Right forelimb (tissue), 1 donor: ENCODE measurements at regions not wholly inside any gene's neighbourhood (a gene's known extent, or its start where the extent isn't known, plus 50 kb on each side); places are given as distances from the start of the nearest gene placed in this dataset.
"Not testable (repeated sequence)": the region's sequence is repeated elsewhere in the genome, so short reads cannot be mapped to it uniquely, and the experiment has no call there.

Experiments
- DNase-seq: peaks from one replicate; pipeline ENCODE4 v3.0.0-alpha.2; 2018

GRCh38 chr7:25602730-25603426 lies 374.6 kb upstream of the NPVF start:
- DNase-seq, result not testable (repeated sequence)

DNA sequence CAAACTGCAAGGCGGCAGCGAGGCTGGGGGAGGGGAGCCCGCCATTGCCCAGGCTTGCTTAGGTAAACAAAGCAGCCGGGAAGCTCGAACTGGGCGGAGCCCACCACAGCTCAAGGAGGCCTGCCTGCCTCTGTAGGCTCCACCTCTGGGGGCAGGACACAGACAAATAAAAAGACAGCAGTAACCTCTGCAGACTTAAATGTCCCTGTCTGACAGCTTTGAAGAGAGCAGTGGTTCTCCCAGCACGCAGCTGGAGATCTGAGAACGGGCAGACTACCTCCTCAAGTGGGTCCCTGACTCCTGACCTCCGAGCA lies 375.1 kb upstream of the NPVF start:
- not testable (repeated sequence) for DNase-seq

- DNase-seq, result no peak
These were observed 382.9 kb upstream of the NPVF start for GRCh38 chr7:25611196-25611595.

DNA sequence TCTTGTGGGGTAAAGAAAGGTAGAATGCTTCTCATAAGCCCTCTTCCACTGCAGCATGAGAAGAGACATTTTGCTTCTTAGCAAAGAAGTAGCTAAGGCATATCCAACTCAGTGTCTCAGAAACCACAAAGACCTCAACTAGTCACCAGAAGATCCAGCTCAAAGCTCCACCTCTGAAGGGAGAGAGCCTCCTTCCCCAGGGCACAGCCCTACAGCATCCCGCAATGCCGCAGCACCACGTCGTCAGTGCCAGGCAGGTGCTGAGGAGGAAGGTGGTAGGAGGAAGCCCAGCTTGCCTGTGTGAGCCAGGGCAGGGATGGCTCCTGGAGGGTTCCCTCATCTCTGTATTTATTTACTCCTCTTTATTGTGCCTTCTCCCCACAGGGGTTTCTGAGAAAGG lies 385.6 kb upstream of the NPVF start:
- DNase-seq, result no peak

- no peak for DNase-seq
These were observed 386.1 kb upstream of the NPVF start for GRCh38 chr7:25614415-25614814.

- no peak for DNase-seq
These were observed 386.7 kb upstream of the NPVF start for GRCh38 chr7:25615003-25615402.

GRCh38 chr7:25615593-25615992 lies 387.3 kb upstream of the NPVF start:
- no peak for DNase-seq

GRCh38 chr7:25617214-25617613 lies 388.9 kb upstream of the NPVF start:
- no peak for DNase-seq

GRCh38 chr7:25617673-25618072 lies 389.4 kb upstream of the NPVF start:
- DNase-seq, result no peak

- no peak for DNase-seq
These were observed 391.1 kb upstream of the NPVF start for GRCh38 chr7:25619381-25619780.

- DNase-seq, result no peak
These were observed 391.9 kb upstream of the NPVF start for GRCh38 chr7:25619963-25620799.

DNA sequence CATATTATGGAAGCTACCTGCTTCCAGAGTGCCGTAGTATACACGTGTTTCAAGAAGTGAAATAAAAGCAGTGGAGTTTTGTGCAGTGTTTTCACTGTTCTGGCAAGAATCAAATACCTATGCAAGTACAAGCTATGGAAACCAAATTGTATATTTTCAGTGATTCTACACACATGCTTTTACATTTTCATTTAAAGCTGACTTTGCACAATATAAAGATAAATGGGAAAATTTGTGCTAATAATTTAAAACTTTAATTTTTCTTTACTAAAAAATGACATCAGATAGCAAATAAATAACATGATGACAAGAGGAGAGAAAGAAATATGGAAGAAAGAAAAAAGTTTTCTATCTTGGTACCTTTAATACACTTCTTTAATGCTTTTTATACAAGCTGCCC lies 393.7 kb upstream of the NPVF start:
- DNase-seq, result no peak

DNA sequence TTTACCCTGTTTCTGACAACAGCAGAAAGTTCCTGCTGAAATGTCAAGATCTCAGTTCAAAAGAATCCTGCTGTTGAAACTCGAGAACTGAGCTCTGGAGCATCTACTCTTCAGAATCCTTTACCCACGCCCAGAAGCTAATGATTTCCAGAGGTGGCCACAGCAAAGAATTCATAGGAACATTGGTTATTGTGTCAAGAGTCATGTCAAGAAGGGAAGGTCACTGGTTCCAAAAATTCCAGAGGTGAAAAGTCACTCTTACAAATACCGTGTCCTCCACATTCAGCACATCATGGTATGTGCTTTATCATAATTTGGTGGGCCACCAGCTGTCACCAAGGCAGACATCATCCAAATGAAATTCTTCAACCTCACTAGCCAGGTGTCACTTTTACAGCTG lies 394.4 kb upstream of the NPVF start:
- DNase-seq, result no peak

- DNase-seq, result no peak
These were observed 395.8 kb upstream of the NPVF start for GRCh38 chr7:25624051-25624450.

DNA sequence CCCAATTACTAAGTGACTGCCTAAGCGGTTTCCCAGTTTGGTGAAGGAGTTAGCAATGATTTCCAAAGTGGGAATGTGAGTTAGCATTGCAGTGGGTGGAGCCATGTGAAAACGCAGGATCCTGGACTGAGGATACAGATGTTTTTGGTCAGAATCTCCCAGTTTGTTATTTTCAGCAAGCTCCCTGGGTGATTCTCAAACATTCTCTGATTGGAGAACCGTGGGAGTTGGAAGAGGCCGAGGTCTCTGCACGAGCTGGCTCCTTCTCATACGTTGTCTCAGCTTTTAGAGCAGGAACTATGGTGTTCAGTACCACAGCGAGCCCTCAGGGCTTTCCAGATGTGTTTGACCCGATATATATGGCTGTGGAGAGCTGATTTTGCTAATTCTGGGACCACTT lies 396.5 kb upstream of the NPVF start:
- no peak for DNase-seq

DNA sequence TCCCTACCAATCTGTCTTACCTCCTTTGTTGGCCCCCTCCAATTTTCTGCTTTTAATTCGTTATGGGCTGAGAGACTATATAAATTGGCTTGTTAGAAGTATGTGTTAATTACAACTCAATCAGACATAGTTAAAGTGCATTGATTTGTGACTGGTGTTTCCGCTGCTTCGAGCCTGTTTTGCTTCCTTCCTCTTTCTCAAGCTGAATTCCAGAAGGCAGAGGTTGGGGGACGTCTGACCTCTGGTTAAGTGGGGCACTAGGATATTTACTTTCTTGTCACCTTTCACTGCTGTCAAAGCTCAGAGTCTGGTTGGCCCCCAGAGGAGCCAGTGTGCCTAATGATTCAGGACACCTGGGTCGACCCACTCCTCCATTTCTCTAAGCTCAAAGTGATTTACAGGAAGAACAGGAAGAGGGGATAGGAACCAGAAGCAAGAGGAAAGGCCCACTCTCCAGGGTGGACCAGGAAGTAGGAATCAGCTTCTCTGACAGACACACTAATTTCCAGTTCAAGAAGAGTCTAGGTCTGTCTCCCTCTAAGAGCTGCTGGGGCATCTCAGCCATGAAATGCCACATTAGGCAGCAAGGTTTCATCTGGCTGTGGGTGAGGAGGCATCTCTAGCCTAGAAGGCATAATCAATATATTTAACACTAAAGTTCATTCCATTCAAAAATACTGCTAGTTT lies 397.2 kb upstream of the NPVF start:
- DNase-seq, result no peak

- DNase-seq, result no peak
These were observed 398.3 kb upstream of the NPVF start for GRCh38 chr7:25626451-25627131.

GRCh38 chr7:25628446-25628845 lies 400.2 kb upstream of the NPVF start:
- DNase-seq, result no peak

DNA sequence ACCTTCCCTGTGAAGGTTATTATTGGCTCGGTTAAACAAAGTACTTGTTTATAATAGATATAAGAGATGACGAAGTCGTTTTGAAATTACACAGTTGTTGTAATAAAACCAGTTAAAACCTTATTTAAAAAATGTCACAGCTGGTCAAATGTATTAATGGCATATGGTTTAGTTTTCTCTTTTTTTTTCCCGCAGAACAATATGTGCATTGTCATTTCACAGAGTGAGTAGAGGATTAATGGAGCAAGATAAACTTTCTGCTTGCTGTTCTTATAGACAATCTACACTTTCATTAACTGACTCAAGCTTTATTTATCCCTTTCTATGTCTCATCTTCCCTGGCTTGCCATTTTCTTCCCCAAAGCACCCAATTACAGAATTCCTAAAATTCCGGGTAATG lies 404.3 kb upstream of the NPVF start:
- no peak for DNase-seq

GRCh38 chr7:25633426-25634036 lies 405.2 kb upstream of the NPVF start:
- no peak for DNase-seq

- no peak for DNase-seq
These were observed 407.9 kb upstream of the NPVF start for GRCh38 chr7:25636168-25636567.

DNA sequence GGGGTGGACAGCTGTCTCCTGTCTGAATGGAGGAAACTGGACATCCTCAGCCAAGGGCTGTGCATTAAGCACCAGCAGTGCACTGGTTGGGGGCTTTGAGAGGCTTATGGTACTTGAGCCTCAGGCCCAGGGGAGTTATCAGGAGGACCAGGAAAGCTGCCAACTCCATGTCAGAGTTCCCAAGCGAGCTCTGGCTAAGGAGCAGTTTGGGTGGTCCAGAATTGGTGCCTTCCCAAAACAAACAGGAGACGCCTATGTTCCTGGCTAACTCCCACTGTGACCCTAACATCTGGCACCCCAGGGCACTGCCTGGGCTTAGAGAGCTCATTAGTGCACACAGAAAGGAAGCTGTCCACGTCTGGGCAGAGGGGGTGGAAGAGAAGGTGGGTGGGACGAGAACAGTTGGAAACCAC lies 408.6 kb upstream of the NPVF start:
- DNase-seq, result no peak

DNA sequence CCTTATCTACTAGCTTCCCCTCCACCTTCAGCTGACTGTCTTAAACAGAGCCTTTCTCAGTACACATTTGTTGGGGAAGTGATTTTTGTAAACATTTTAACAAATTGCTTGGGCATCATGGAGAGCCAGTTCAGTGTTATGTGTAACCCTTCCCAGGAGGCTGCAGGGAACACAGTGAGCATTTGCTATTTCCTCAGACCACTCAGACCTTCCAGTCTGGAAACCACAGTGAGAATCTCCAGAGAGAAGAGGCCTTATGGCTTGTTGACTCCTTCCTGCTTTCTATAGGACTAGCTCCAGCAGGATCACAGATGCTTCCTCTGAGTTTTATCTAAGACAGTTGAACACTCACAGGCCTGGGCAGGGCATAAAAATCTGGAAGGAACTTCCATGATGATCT lies 409.8 kb upstream of the NPVF start:
- no peak for DNase-seq
